B cell (primary cell): ENCODE measurements at regions not wholly inside any gene's neighbourhood (a gene's known extent, or its start where the extent isn't known, plus 50 kb on each side); places are given as distances from the start of the nearest gene placed in this dataset.

Experiments used
- EZH2 ChIP-seq: IDR thresholded peaks from 2 replicates; pipeline ENCODE4 v1.6.1; 2012; ENCODE audit warnings: borderline replicate concordance, low read depth, mild to moderate bottlenecking, moderate library complexity, low read length; ENCODE audit not compliant: insufficient read depth, poor library complexity, severe bottlenecking
- TF ChIP-seq, protein P1 (sequence below): fragments of 200-600 bp; IDR thresholded peaks from one replicate; pipeline ENCODE4 v1.8.0; 2022; ENCODE audit warnings: antibody characterized with exemption, mild to moderate bottlenecking

DNA sequence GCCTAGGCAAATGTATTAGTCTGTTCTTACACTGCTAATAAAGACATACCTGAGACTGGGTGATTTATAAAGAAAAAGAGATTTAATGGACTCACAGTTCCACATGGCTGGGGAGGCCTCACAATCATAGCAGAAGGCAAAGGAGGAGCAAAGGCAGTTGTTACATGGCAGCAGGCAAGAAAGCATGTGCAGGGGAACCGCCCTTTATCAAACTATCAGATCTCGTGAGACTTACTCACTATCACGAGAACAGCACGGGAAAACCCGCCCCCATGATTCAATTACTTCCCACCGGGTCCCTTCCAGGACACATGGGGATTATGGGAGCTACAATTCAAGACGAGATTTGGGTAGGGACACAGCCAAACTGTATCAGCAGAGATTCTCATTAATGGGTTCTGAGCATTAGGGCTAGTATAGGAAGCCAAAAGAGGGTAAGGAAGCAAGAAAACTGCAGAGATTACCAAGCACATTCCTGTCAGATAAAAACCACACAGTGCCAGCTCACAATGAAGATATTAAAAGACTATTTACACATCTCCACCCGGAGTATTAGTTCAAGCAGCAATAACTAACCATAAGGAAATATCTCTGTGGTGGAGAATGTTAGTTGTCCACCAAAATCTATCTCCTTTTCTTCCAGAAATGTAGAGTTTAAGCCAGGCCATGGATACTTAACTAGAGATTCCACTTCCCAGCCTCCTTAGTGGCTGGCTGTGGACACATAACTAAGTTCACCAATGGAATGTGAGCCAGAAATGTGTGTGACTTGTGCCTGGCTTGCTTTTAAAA is 61.2 kb upstream of the HOPX start:
- TF ChIP-seq, protein P1, sequence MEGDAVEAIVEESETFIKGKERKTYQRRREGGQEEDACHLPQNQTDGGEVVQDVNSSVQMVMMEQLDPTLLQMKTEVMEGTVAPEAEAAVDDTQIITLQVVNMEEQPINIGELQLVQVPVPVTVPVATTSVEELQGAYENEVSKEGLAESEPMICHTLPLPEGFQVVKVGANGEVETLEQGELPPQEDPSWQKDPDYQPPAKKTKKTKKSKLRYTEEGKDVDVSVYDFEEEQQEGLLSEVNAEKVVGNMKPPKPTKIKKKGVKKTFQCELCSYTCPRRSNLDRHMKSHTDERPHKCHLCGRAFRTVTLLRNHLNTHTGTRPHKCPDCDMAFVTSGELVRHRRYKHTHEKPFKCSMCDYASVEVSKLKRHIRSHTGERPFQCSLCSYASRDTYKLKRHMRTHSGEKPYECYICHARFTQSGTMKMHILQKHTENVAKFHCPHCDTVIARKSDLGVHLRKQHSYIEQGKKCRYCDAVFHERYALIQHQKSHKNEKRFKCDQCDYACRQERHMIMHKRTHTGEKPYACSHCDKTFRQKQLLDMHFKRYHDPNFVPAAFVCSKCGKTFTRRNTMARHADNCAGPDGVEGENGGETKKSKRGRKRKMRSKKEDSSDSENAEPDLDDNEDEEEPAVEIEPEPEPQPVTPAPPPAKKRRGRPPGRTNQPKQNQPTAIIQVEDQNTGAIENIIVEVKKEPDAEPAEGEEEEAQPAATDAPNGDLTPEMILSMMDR: no peak
- TF ChIP-seq EZH2: no peak
